OCI-LY3 (cell line): ENCODE measurements at regions not wholly inside any gene's neighbourhood (a gene's known extent, or its start where the extent isn't known, plus 50 kb on each side); places are given as distances from the start of the nearest gene placed in this dataset.
"Not testable (repeated sequence)": the region's sequence is repeated elsewhere in the genome, so short reads cannot be mapped to it uniquely, and the experiment has no call there.

Experiments
- H2AFZ ChIP-seq: fragments of 200-600, 300-600 bp; shearing (Covaris generic); 2 replicates; pipeline ENCODE4 v1.6.0; 2014; ENCODE audit warnings: antibody characterized with exemption, low read depth, low read length
- H3K27ac ChIP-seq: fragments of 200-600, 300-600 bp; sonication (generic); 2 replicates; pipeline ENCODE4 v1.5.1; 2014; ENCODE audit warnings: mild to moderate bottlenecking, low read length, moderate library complexity, mixed read lengths
- H3K27me3 ChIP-seq: fragments of 200-600, 300-600 bp; sonication (generic); 2 replicates; pipeline ENCODE4 v1.6.1; 2014; ENCODE audit warnings: low read depth, low read length, mixed read lengths
- H3K36me3 ChIP-seq: fragments of 200-600, 300-600 bp; sonication (generic); replicated peaks from 2 replicates; pipeline ENCODE3; 2014; ENCODE audit warnings: low read depth, low read length, mixed read lengths
- H3K4me1 ChIP-seq: fragments of 300-600, 200-600 bp; sonication (generic); 2 replicates; pipeline ENCODE4 v1.6.1; 2014; ENCODE audit warnings: low read length, mixed read lengths
- H3K4me2 ChIP-seq: fragments of 200-600, 300-600 bp; sonication (generic); 2 replicates; pipeline ENCODE4 v1.6.1; 2014; ENCODE audit warnings: low read length, mixed read lengths
- H3K4me3 ChIP-seq: fragments of 300-600, 200-600 bp; sonication (generic); 2 replicates; pipeline ENCODE4 v1.5.1; 2014; ENCODE audit warnings: antibody characterized with exemption, mild to moderate bottlenecking, low read length, moderate library complexity
- H3K79me2 ChIP-seq: fragments of 300-600, 200-600 bp; shearing (Covaris generic); 2 replicates; pipeline ENCODE4 v1.6.1; 2014; ENCODE audit warnings: mild to moderate bottlenecking, low read length, mixed read lengths
- H3K9ac ChIP-seq: fragments of 300-600, 200-600 bp; shearing (Covaris generic); 2 replicates; pipeline ENCODE4 v1.6.0; 2014; ENCODE audit warnings: mild to moderate bottlenecking, low read length, moderate library complexity
- H3K9me3 ChIP-seq: fragments of 200-600, 300-600 bp; shearing (Covaris generic); 2 replicates; pipeline ENCODE4 v1.6.1; 2014; ENCODE audit warnings: low read length, mixed read lengths; ENCODE audit not compliant: insufficient read depth
- H4K20me1 ChIP-seq: fragments of 200-600, 300-600 bp; sonication (generic); 2 replicates; pipeline ENCODE4 v1.6.1; 2016; ENCODE audit warnings: low read length, mixed read lengths; ENCODE audit not compliant: insufficient read depth
- CTCF ChIP-seq: fragments of 200-600, 300-600 bp; sonication (generic); IDR thresholded peaks from 2 replicates; pipeline ENCODE4 v1.5.1; 2014; ENCODE audit warnings: antibody characterized with exemption, low read length, low read depth
- EZH2phosphoT487 ChIP-seq: fragments of 200-600 bp; shearing (Covaris generic); IDR thresholded peaks from 2 replicates; pipeline ENCODE4 v1.6.1; 2018; ENCODE audit warnings: antibody characterized with exemption, mixed run types, low read depth

DNA sequence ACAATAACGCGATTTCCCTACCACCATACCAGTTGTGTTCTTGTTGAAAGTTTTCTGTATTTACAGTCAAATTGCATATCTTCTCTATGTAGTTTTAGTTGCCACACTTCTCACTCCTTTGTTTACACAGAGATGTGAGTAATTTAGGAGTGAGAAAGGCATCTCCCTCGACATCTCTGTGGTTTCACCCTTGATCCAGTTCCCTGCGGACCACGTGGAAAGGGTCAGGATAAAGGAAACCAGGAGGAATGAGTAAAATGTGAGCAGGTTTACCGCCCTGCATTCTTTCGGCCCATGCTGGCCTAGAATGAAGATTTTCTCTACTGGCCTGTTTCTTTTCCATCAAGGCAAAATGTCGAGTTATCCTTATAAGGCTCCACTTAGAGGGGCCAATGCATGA lies 83.2 kb upstream of the WIPF3 start:
- not testable (repeated sequence) for H3K4me2 ChIP-seq, H3K4me1 ChIP-seq, H3K27me3 ChIP-seq, H3K4me3 ChIP-seq, H3K27ac ChIP-seq, H4K20me1 ChIP-seq, H3K9me3 ChIP-seq, H3K9ac ChIP-seq, H3K36me3 ChIP-seq, H2AFZ ChIP-seq, H3K79me2 ChIP-seq

- TF ChIP-seq CTCF (no peak), EZH2phosphoT487 (no peak)
- no peaks in the 10 kb centered on the region for H3K4me1 ChIP-seq
- no peak overlapping the region for H3K4me2 ChIP-seq
- no peak overlapping the region for H3K9ac ChIP-seq
- H3K79me2 ChIP-seq = no peaks in the 10 kb centered on the region
- no peaks in the 10 kb centered on the region for H3K9me3 ChIP-seq
- H3K27me3 ChIP-seq = no peaks in the 10 kb centered on the region
- no peaks in the 10 kb centered on the region for H4K20me1 ChIP-seq
- no peak overlapping the region for H3K27ac ChIP-seq
- H3K36me3 ChIP-seq = no peaks in the 10 kb centered on the region
- H3K4me3 ChIP-seq = no peak overlapping the region
- no peak overlapping the region for H2AFZ ChIP-seq
Observed at GRCh38 chr7:29723599-29723998, 82.7 kb upstream of the WIPF3 start.

DNA sequence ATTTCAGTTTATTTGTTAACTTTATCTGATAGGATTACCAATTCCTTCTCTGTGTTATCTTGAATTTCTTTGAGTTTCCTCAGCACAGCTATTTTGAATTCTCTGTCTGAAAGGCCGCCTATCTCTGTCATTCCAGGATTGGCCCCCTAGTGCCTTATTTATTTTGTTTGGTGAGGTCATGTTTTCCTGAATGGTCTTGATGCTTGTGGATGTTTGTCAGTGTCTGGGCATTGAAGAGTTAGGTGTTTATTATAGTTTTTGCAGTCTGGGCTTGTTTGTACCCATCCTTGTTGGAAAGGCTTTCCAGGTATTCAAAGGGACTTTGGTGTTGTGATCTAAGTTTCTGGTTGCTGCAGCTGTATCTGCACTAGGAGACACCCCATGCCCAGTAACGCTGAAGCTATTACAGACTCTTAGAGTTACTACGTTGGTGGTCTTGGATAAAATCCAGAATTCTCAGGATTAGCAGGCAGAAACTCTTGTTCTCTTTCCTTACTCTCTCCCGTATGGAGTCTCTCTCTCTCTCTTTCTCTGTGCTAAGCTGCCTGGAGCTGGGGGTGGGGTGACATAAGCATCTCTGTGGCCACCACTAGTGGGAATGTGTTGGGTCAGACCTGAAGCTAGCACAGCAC lies 76.7 kb upstream of the WIPF3 start:
- not testable (repeated sequence) for H3K27ac ChIP-seq

GRCh38 chr7:29734246-29734731 lies 72.0 kb upstream of the WIPF3 start:
- H2AFZ ChIP-seq = no peak overlapping the region
- no peaks in the 10 kb centered on the region for H3K4me1 ChIP-seq
- no peak overlapping the region for H3K9ac ChIP-seq
- H3K4me3 ChIP-seq = no peak overlapping the region
- peaks cover 6% of the 10 kb centered on the region; the same call in 1 of the 2 replicates for H3K27me3 ChIP-seq
- no peaks in the 10 kb centered on the region for H3K79me2 ChIP-seq
- H3K27ac ChIP-seq = no peak overlapping the region
- no peaks in the 10 kb centered on the region for H4K20me1 ChIP-seq
- H3K4me2 ChIP-seq = no peak overlapping the region
- TF ChIP-seq CTCF (no peak), EZH2phosphoT487 (no peak)
- H3K36me3 ChIP-seq = no peaks in the 10 kb centered on the region
- no peaks in the 10 kb centered on the region for H3K9me3 ChIP-seq

More for the DNA sequence above, 76.7 kb upstream of the WIPF3 start:
- H3K9ac ChIP-seq, H3K36me3 ChIP-seq, H4K20me1 ChIP-seq, H2AFZ ChIP-seq, H3K27me3 ChIP-seq, H3K79me2 ChIP-seq, H3K4me2 ChIP-seq, H3K4me3 ChIP-seq, H3K4me1 ChIP-seq, H3K9me3 ChIP-seq: not testable (repeated sequence)

- not testable (repeated sequence) for H3K27ac ChIP-seq, H2AFZ ChIP-seq, H3K9ac ChIP-seq
Observed at GRCh38 chr7:29747645-29748245, 58.6 kb upstream of the WIPF3 start.

More at GRCh38 chr7:29747645-29748245, 58.6 kb upstream of the WIPF3 start:
- not testable (repeated sequence) for H3K4me2 ChIP-seq, H3K4me3 ChIP-seq, H4K20me1 ChIP-seq, H3K27me3 ChIP-seq, H3K9me3 ChIP-seq, H3K36me3 ChIP-seq, H3K4me1 ChIP-seq, H3K79me2 ChIP-seq
